ENCODE measurements at regions not wholly inside any gene's neighbourhood (a gene's known extent, or its start where the extent isn't known, plus 50 kb on each side); places are given as distances from the start of the nearest gene placed in this dataset.

GRCh38 chr14:38556252-38556651 lies 300.4 kb upstream of the CLEC14A start:
- POLR2A ChIA-PET: interaction anchor here (0.6 to 1.5 kb wide), 2 partner anchors 60 to 63 kb away, joined by 3 to 4 read pairs; no protein-coding TSS in a partner anchor
- Histone ChIP-seq H3K4me3 (ENCODE audit: low read depth, low read length, poor library complexity, severe bottlenecking) (no peak overlapping the region), H3K9me2 (ENCODE audit: insufficient read depth, low read length) (no peaks in the 10 kb centered on the region), H3K27ac (ENCODE audit: low read depth, low read length, poor library complexity, severe bottlenecking) (no peak overlapping the region), H3K9me3 (ENCODE audit: low read length) (no peaks in the 10 kb centered on the region), H3K36me3 (ENCODE audit: insufficient read depth, low read length) (no peaks in the 10 kb centered on the region), H3K79me2 (ENCODE audit: insufficient read depth, low read depth, low read length) (no peaks in the 10 kb centered on the region), H2AFZ (ENCODE audit: low read length) (no peak overlapping the region), H3K4me1 (ENCODE audit: insufficient read depth, low read length, poor library complexity, severe bottlenecking) (no peaks in the 10 kb centered on the region), H4K20me1 (ENCODE audit: insufficient read depth, low read length) (no peaks in the 10 kb centered on the region), H3K4me2 (ENCODE audit: low read length) (no peak overlapping the region)
- CTCF ChIA-PET (ENCODE audit: unreplicated experiment): no interaction called here
- no TSS peak for BruUV-seq (replicated peaks)
- intact Hi-C loops (cut with micrococcal nuclease; ENCODE audit: unreplicated experiment): no loop called here
- TF ChIP-seq EZH2phosphoT487 (IDR thresholded peaks at IDR 0.05; ENCODE audit: borderline replicate concordance, low read depth, low read length) (no peak), CTCF (conservative IDR thresholded peaks at IDR 0.05; ENCODE audit: low read length) (no peak)
- DNase-seq (ENCODE audit: low spot score): no peak

DNA sequence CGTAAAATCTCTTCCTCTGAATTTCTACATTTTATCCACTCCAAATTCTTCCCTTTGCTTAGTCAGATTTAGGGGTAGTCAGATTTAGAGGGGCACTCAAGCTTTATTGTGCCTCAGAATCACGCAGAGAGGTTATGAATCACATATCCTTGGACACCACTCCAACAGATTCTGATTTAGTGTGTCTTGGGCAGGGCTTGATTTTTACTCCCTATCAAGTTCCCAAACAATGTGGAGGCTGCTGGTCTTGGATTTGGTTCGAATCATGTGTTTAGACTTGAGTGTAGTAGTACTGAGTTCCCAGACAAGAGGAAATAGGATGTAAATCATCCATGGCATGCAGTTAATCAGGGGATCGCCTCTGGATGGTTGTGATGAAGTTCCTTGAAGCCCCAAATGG lies 298.1 kb upstream of the CLEC14A start:
- H3K36me3 ChIP-seq (ENCODE audit: insufficient read depth, low read length): no peaks in the 10 kb centered on the region
- H3K4me2 ChIP-seq (ENCODE audit: low read length): no peak overlapping the region
- TF ChIP-seq CTCF (conservative IDR thresholded peaks at IDR 0.05; ENCODE audit: low read length): no peak
- no peaks in the 10 kb centered on the region for H4K20me1 ChIP-seq (ENCODE audit: insufficient read depth, low read length)
- H3K79me2 ChIP-seq (ENCODE audit: insufficient read depth, low read depth, low read length): no peaks in the 10 kb centered on the region
- no peaks in the 10 kb centered on the region for H3K4me1 ChIP-seq (ENCODE audit: insufficient read depth, low read length, poor library complexity, severe bottlenecking)
- no peaks in the 10 kb centered on the region for H3K9me3 ChIP-seq (ENCODE audit: low read length)
- no TSS peak for BruUV-seq (replicated peaks)
- DNase-seq (ENCODE audit: low spot score): no peak
- no peak overlapping the region for H3K27ac ChIP-seq (ENCODE audit: low read depth, low read length, poor library complexity, severe bottlenecking)
- no peaks in the 10 kb centered on the region for H3K9me2 ChIP-seq (ENCODE audit: insufficient read depth, low read length)
- no peak overlapping the region for H2AFZ ChIP-seq (ENCODE audit: low read length)
- ChIA-PET POLR2A (no interaction called here), CTCF (ENCODE audit: unreplicated experiment) (no interaction called here)
- intact Hi-C loops (cut with micrococcal nuclease; ENCODE audit: unreplicated experiment): no loop called here
- no peak overlapping the region for H3K4me3 ChIP-seq (ENCODE audit: low read depth, low read length, poor library complexity, severe bottlenecking)

DNA sequence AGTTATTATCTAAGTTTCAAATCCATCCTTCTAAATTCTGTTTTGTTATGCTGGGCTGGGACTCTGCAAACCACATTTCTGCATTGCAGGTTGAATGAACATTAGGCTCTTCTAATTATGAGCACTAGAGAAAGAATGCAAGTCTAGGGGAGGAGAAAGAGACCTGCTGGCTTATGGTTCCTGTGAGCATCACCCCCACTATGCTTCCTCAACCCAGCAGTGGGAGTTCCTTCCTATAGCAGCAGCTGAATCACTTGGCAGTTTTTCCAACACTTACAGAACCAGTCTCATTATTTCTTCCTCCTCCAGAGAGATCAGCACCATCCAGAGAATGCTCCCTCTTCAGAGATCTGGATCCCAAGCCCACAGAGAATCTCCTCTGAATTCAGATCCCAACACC lies 297.7 kb upstream of the CLEC14A start:
- TF ChIP-seq EZH2phosphoT487 (IDR thresholded peaks at IDR 0.05; ENCODE audit: borderline replicate concordance, low read depth, low read length): no peak
- no peak for TF ChIP-seq CTCF (conservative IDR thresholded peaks at IDR 0.05; ENCODE audit: low read length)
- BruUV-seq (replicated peaks): no TSS peak

More for the DNA sequence above, 297.7 kb upstream of the CLEC14A start:
- intact Hi-C loops (cut with micrococcal nuclease; ENCODE audit: unreplicated experiment): no loop called here
- ChIA-PET CTCF (ENCODE audit: unreplicated experiment) (no interaction called here), POLR2A (no interaction called here)
- no peaks in the 10 kb centered on the region for H3K36me3 ChIP-seq (ENCODE audit: insufficient read depth, low read length)
- no peaks in the 10 kb centered on the region for H3K9me2 ChIP-seq (ENCODE audit: insufficient read depth, low read length)
- H3K9me3 ChIP-seq (ENCODE audit: low read length): no peaks in the 10 kb centered on the region
- no peak for DNase-seq (ENCODE audit: low spot score)
- no peak overlapping the region for H3K4me2 ChIP-seq (ENCODE audit: low read length)
- no peak overlapping the region for H2AFZ ChIP-seq (ENCODE audit: low read length)
- no peaks in the 10 kb centered on the region for H3K79me2 ChIP-seq (ENCODE audit: insufficient read depth, low read depth, low read length)
- H3K4me1 ChIP-seq (ENCODE audit: insufficient read depth, low read length, poor library complexity, severe bottlenecking): no peaks in the 10 kb centered on the region
- no peak overlapping the region for H3K27ac ChIP-seq (ENCODE audit: low read depth, low read length, poor library complexity, severe bottlenecking)
- H3K4me3 ChIP-seq (ENCODE audit: low read depth, low read length, poor library complexity, severe bottlenecking): no peak overlapping the region
- no peaks in the 10 kb centered on the region for H4K20me1 ChIP-seq (ENCODE audit: insufficient read depth, low read length)

Measured in OCI-LY7 (cell line).